ENCODE measurements at regions not wholly inside any gene's neighbourhood (a gene's known extent, or its start where the extent isn't known, plus 50 kb on each side); places are given as distances from the start of the nearest gene placed in this dataset. TPM values are rescaled to one million over a fixed set of nuclear protein-coding genes. Genes with fewer than 3 reads are reported as not detected.

GRCh38 chr4:134278675-134279074 lies 77.1 kb upstream of the PABPC4L start:
- Histone ChIP-seq H3K79me2 (no peaks in the 10 kb centered on the region), H4K20me1 (ENCODE audit: insufficient read depth, poor library complexity, severe bottlenecking) (no peaks in the 10 kb centered on the region), H3K4me2 (no peak overlapping the region), H3K4me3 (no peak overlapping the region), H3K27ac (no peak overlapping the region), H3K27me3 (no peaks in the 10 kb centered on the region), H3K36me3 (replicated peaks; ENCODE audit: insufficient read depth, low read depth) (no peaks in the 10 kb centered on the region), H3K9me3 (ENCODE audit: low read depth) (no peaks in the 10 kb centered on the region), H3K9me2 (replicated peaks; ENCODE audit: insufficient read depth) (no peaks in the 10 kb centered on the region), H2AFZ (no peak overlapping the region), H3K4me1 (ENCODE audit: insufficient read depth) (no peaks in the 10 kb centered on the region)
- WGBS (ENCODE audit: low lambda C conversion rate, missing lambda C conversion rate): 66% methylated on average over 1 of the region's 1 CpG
- TF ChIP-seq EZH2 (IDR thresholded peaks at IDR 0.05; ENCODE audit: borderline replicate concordance) (no peak), CTCF (IDR thresholded peaks at IDR 0.05; ENCODE audit: poor library complexity) (no peak), EZH2phosphoT487 (IDR thresholded peaks at IDR 0.05; ENCODE audit: low read depth, severe bottlenecking, unreplicated experiment) (no peak)
- DNase-seq (ENCODE audit: low spot score): no peak

DNA sequence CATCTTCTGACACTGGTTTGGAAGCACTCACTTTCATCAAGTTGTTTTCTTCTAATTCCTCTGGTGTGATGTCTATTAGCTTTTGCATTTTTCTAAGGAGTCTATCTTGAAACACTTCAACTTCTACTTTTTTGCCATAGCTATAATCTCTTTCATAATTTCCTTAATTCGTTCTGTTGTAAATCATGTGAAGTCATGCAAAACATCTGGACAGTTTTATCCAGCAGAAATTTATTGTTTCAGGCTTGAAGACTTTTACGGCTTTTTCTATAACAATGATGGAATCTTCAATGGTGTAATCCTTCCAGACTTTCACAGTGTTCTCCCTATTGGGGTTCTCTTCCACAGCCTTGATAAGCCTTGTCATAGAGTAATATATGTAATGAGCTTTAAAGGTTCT lies 74.9 kb upstream of the PABPC4L start:
- Histone ChIP-seq H3K4me2 (no peak overlapping the region), H3K9me2 (replicated peaks; ENCODE audit: insufficient read depth) (no peaks in the 10 kb centered on the region), H3K4me3 (no peak overlapping the region), H3K9me3 (ENCODE audit: low read depth) (no peaks in the 10 kb centered on the region), H3K4me1 (ENCODE audit: insufficient read depth) (no peaks in the 10 kb centered on the region), H4K20me1 (ENCODE audit: insufficient read depth, poor library complexity, severe bottlenecking) (no peaks in the 10 kb centered on the region), H3K27ac (no peak overlapping the region), H3K36me3 (replicated peaks; ENCODE audit: insufficient read depth, low read depth) (no peaks in the 10 kb centered on the region), H2AFZ (no peak overlapping the region), H3K79me2 (no peaks in the 10 kb centered on the region), H3K27me3 (no peaks in the 10 kb centered on the region)
- TF ChIP-seq CTCF (IDR thresholded peaks at IDR 0.05; ENCODE audit: poor library complexity) (no peak), EZH2phosphoT487 (IDR thresholded peaks at IDR 0.05; ENCODE audit: low read depth, severe bottlenecking, unreplicated experiment) (no peak), EZH2 (IDR thresholded peaks at IDR 0.05; ENCODE audit: borderline replicate concordance) (no peak)
- 70% methylated on average over 2 of the region's 2 CpGs for WGBS (ENCODE audit: low lambda C conversion rate, missing lambda C conversion rate)
- no peak for DNase-seq (ENCODE audit: low spot score)

DNA sequence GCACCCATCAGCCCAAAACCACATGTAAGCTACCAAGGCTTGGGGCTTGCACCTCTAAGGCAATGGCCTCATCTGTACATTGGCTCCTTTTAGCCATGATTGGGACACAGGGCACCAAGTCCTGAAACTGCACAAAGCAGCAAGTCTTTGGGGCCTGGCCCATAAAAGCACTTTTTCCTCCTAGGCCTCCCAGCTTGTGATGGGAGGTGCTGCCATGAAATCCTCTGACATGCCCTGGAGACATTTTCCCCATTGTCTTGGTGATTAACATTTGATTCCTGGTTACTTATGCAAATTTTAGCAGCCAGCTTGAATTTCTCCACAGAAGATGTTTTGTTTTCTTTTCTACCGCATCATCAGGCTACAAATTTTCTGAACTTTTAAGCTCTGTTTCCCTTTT lies 58.5 kb upstream of the PABPC4L start:
- Histone ChIP-seq H3K79me2 (no peaks in the 10 kb centered on the region), H3K9me2 (replicated peaks; ENCODE audit: insufficient read depth) (no peaks in the 10 kb centered on the region), H4K20me1 (ENCODE audit: insufficient read depth, poor library complexity, severe bottlenecking) (no peaks in the 10 kb centered on the region), H3K4me3 (no peak overlapping the region), H3K27ac (no peak overlapping the region), H3K4me1 (ENCODE audit: insufficient read depth) (no peaks in the 10 kb centered on the region), H2AFZ (no peak overlapping the region), H3K36me3 (replicated peaks; ENCODE audit: insufficient read depth, low read depth) (no peaks in the 10 kb centered on the region), H3K4me2 (no peak overlapping the region), H3K9me3 (ENCODE audit: low read depth) (no peaks in the 10 kb centered on the region), H3K27me3 (no peaks in the 10 kb centered on the region)
- 92% methylated on average over 1 of the region's 1 CpG for WGBS (ENCODE audit: low lambda C conversion rate, missing lambda C conversion rate)
- TF ChIP-seq EZH2phosphoT487 (IDR thresholded peaks at IDR 0.05; ENCODE audit: low read depth, severe bottlenecking, unreplicated experiment) (no peak), EZH2 (IDR thresholded peaks at IDR 0.05; ENCODE audit: borderline replicate concordance) (no peak)
- no peak for DNase-seq (ENCODE audit: low spot score)

Small RNA genes in the stretch of these regions (small RNA-seq; reads per million reads assigned to genes)
- gene AC104619.4 (not detected), gene RF00026 (not detected)
